CD4-positive, alpha-beta T cell (primary cell): ENCODE measurements at regions not wholly inside any gene's neighbourhood (a gene's known extent, or its start where the extent isn't known, plus 50 kb on each side); places are given as distances from the start of the nearest gene placed in this dataset.

ENCODE experiments used
- ATAC-seq: fragments of 200-7000 bp; cut with Tn5 transposase; one replicate; pipeline ENCODE4 v1.10.0; 2022; ENCODE audit warnings: mild to moderate bottlenecking; ENCODE audit not compliant: poor library complexity
- CTCF ChIA-PET: fragments of 350-600 bp; sonication (Branson Sonifier 250); formaldehyde crosslinking; loops from one replicate; lab custom pipeline; 2021; ENCODE audit warnings: antibody characterized with exemption, inconsistent platforms; lab: Charles Lee
- POLR2A ChIA-PET: fragments of 350-600 bp; sonication (Branson Sonifier 250); formaldehyde crosslinking; loops from one replicate; lab custom pipeline; 2021; ENCODE audit warnings: antibody characterized with exemption, inconsistent platforms; lab: Charles Lee
- DNase-seq, 14 experiments: peaks; one replicate each; pipeline ENCODE4 v3.0.0-alpha.2; 2013 to 2020; ENCODE audit warnings: mixed read lengths in 2 of 14
- H3K27ac ChIP-seq, 2 donors: one replicate each; pipeline versions ENCODE4 v1.5.1 to v1.7.0; 2013; ENCODE audit warnings: low read length in 2 of 2, low read depth in 1 of 2, mild to moderate bottlenecking in 1 of 2
- H3K27me3 ChIP-seq, 2 experiments: 1 replicate in 1 of 2; 2 replicates in 1 of 2; pipeline versions ENCODE4 v1.6.1 to v1.7.0; 2013; ENCODE audit warnings: low read length in 2 of 2, control low read depth in 1 of 2, mild to moderate bottlenecking in 1 of 2, moderate library complexity in 1 of 2; ENCODE audit not compliant: insufficient read depth in 2 of 2, control insufficient read depth in 1 of 2
- H3K36me3 ChIP-seq: one replicate; pipeline ENCODE4 v1.6.1; 2013; ENCODE audit warnings: low read length, control low read depth; ENCODE audit not compliant: insufficient read depth
- H3K4me1 ChIP-seq: one replicate; pipeline ENCODE4 v1.6.1; 2013; ENCODE audit warnings: low read length, control low read depth; ENCODE audit not compliant: insufficient read depth
- H3K4me3 ChIP-seq: one replicate; pipeline ENCODE4 v1.5.1; 2013; ENCODE audit warnings: mild to moderate bottlenecking, low read length, moderate library complexity
- H3K9me3 ChIP-seq, 2 experiments: 1 replicate in 1 of 2; 2 replicates in 1 of 2; pipeline versions ENCODE4 v1.6.1 to v1.7.0; 2013; ENCODE audit warnings: low read length in 2 of 2, mild to moderate bottlenecking in 2 of 2, control low read depth in 1 of 2, moderate library complexity in 1 of 2; ENCODE audit not compliant: control insufficient read depth in 1 of 2, insufficient read depth in 1 of 2
- H3K27ac Mint-ChIP-seq: one replicate; pipeline ENCODE4 v1.8.0; 2020; ENCODE audit warnings: mixed read lengths
- H3K27me3 Mint-ChIP-seq: one replicate; pipeline ENCODE4 v1.8.0; 2021; ENCODE audit warnings: mixed read lengths
- H3K36me3 Mint-ChIP-seq: one replicate; pipeline ENCODE4 v1.8.0; 2021; ENCODE audit warnings: low read depth, mixed read lengths
- H3K4me1 Mint-ChIP-seq: one replicate; pipeline ENCODE4 v1.8.0; 2021; ENCODE audit warnings: low read depth, mixed read lengths
- H3K4me3 Mint-ChIP-seq: one replicate; pipeline ENCODE4 v1.8.0; 2020; ENCODE audit warnings: mild to moderate bottlenecking, mixed read lengths
- H3K9me3 Mint-ChIP-seq: one replicate; pipeline ENCODE4 v1.8.0; 2020; ENCODE audit warnings: mixed read lengths
- CTCF ChIP-seq: fragments of 200-600 bp; IDR thresholded peaks from one replicate; pipeline ENCODE4 v1.8.0; 2022; ENCODE audit warnings: antibody characterized with exemption, mild to moderate bottlenecking
- intact Hi-C, 2 experiments: fragments of 100-400 bp; cut with DNase I in 1 of 2; cut with micrococcal nuclease in 1 of 2; formaldehyde crosslinking; loops; one replicate each; pipeline versions ENCODE4 v1.15.1 to v1.9.0; 2023 to 2025; cut with DNase I, micrococcal nuclease

DNA sequence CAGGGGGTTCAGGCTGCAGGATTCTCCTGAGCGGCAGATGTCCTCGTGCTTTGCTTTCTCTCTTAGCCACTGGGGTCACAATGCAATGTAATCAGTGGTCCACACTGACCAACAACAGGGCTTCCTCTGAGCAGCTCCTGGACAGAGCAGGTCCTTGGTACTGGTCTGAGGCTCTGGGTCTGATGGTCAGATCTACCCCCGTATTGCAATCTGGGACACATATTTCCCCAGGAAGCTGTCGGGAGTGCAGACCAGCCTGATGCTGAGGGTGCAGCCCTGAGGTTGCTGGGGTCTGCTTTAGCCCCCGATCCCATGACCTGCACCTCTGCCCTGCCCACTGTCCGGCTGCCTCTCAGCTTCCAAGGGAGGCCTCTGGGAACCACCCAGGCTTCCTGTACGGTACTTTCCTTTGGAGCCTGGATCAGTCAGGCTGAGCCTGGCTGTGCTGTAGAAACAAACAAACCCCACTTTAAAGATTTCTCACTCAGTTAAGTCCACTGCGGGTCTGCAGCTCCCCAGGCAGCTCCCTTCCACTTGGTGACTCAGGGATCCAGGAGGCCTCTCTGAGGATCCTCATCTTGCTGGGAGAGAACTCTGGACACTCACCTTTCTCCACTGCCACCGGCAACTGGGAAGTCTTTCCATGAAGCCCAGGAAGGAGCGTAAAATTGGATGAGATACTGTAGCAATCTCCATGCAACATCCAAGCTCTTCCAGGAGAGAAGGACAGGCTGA, 1046.6 kb downstream of the TBC1D22A start:
- Mint-ChIP-seq H3K4me1 (no peaks in the 10 kb centered on the region), H3K27me3 (peaks cover 14% of the 10 kb centered on the region), H3K36me3 (no peaks in the 10 kb centered on the region), H3K27ac (no peak overlapping the region), H3K9me3 (no peaks in the 10 kb centered on the region), H3K4me3 (no peak overlapping the region)
- H3K27ac ChIP-seq = no peak overlapping the region
- no peak for TF ChIP-seq CTCF
- ChIA-PET POLR2A (no interaction called here), CTCF (no interaction called here)
- ATAC-seq (no peak), DNase-seq (no peak)
- peaks cover 0 to 9% of the 10 kb centered on the region in 2 experiments for H3K27me3 ChIP-seq
- intact Hi-C loops = no loop called here
- H3K36me3 ChIP-seq = no peaks in the 10 kb centered on the region
- no peaks in the 10 kb centered on the region for H3K4me1 ChIP-seq
- peaks cover 0 to 38% of the 10 kb centered on the region in 2 experiments for H3K9me3 ChIP-seq
- H3K4me3 ChIP-seq = no peak overlapping the region

DNA sequence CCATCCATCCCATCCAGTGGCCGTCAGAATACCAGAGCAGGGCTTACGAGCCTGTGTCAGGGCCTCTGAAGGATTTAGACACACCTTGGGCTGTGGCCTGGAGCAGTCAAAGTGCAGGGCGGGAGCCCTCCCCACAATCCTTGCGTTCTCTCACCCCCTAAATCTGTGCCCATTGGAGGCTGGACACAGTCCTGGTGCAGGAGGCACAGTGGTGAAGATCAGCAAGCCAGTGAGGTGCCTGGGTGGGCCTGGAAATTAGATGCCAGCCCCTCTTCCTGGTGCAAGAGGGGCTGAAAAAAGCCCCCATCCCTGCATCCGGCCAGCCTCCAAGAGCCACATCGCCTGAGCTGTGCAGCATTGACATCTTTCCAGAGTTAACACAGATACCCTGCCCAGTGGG, 1045.8 kb downstream of the TBC1D22A start:
- Mint-ChIP-seq H3K27ac (no peak overlapping the region), H3K9me3 (no peaks in the 10 kb centered on the region), H3K36me3 (no peaks in the 10 kb centered on the region), H3K27me3 (peaks cover 22% of the 10 kb centered on the region), H3K4me1 (no peaks in the 10 kb centered on the region), H3K4me3 (no peak overlapping the region)
- Histone ChIP-seq H3K4me3 (no peak overlapping the region), H3K27ac (no peak overlapping the region), H3K27me3 (peaks cover 0 to 9% of the 10 kb centered on the region in 2 experiments), H3K36me3 (no peaks in the 10 kb centered on the region), H3K9me3 (peaks cover 0 to 39% of the 10 kb centered on the region in 2 experiments), H3K4me1 (no peaks in the 10 kb centered on the region)
- CTCF ChIA-PET = no interaction called here
- ATAC-seq = no peak
- no peak for DNase-seq
- TF ChIP-seq CTCF = no peak
- intact Hi-C loops = no loop called here
- POLR2A ChIA-PET = no interaction called here

- Mint-ChIP-seq H3K9me3 (no peaks in the 10 kb centered on the region), H3K4me3 (no peak overlapping the region), H3K27ac (no peak overlapping the region), H3K36me3 (no peaks in the 10 kb centered on the region), H3K4me1 (no peaks in the 10 kb centered on the region), H3K27me3 (peaks cover 24% of the 10 kb centered on the region)
- ChIA-PET POLR2A (no interaction called here), CTCF (no interaction called here)
- Histone ChIP-seq H3K4me1 (no peaks in the 10 kb centered on the region), H3K27ac (no peak overlapping the region), H3K27me3 (peaks cover 0 to 9% of the 10 kb centered on the region in 2 experiments), H3K4me3 (no peak overlapping the region), H3K36me3 (no peaks in the 10 kb centered on the region), H3K9me3 (peaks cover 0 to 39% of the 10 kb centered on the region in 2 experiments)
- no peak for TF ChIP-seq CTCF
- intact Hi-C loops = no loop called here
- no peak for DNase-seq
- ATAC-seq = no peak
These were observed 1045.1 kb downstream of the TBC1D22A start for GRCh38 chr22:47807506-47807905.
